ENCODE measurements at regions not wholly inside any gene's neighbourhood (a gene's known extent, or its start where the extent isn't known, plus 50 kb on each side); places are given as distances from the start of the nearest gene placed in this dataset.
"Not testable (repeated sequence)": the region's sequence is repeated elsewhere in the genome, so short reads cannot be mapped to it uniquely, and the experiment has no call there.

DNA sequence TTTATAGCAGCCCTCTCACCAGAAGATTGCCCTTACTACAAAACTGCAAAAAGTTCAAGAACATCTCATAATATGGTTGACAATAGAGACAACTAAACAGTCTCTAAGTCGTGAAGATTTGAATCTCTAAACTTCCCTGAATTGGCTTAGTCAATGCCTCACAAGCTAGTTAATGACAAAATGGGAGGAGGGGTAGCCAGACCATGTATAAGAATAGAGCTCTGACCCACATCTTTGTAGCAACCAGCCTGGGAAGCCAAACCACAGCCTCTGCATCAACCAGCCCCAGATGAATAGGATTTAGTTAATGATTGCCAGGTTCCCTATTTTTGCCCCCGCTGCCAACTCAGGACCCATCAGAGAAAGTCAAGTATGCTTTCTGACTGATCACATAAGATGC is 1265.9 kb upstream of the PCDH10 start:
- not testable (repeated sequence) for DNase-seq

DNA sequence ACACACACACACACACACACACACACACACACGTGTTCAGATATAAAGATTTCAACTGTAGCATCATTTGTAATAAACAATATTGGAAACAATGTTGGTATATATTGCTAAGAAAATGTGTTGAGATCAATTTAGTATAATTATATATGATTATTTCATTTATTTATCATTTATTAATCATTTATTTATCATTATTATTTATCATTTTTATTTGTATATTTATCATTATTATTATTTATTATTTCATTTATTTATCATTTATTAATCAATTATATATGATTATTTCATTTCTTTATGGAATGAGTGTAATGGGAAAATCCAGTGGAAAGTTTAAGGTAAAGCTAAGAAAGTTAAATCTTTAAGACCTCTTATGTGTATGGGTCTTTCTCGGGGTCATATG is 1223.4 kb upstream of the PCDH10 start:
- not testable (repeated sequence) for DNase-seq

GRCh38 chr4:131967646-131968045 is 1181.4 kb upstream of the PCDH10 start:
- DNase-seq: not testable (repeated sequence)

DNA sequence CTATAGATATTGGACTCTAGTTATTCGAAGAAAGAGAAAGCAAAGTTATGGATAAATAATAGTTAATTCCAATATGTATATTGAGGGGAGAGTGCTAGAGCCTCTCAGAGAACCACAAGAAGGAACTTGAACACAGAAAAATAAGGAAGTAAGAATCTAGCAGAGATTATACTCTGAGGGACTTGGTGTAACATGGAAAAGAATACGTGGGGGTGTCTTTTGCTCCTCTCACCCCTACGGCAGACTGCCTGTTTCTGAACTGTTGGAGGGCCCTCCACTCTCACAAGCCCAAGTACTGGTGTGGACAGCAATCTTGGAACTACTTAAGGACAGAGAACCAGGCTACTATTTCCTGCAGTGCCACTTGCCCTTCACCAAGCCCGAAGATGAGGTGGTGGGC is 1174.4 kb upstream of the PCDH10 start:
- no peak for DNase-seq

DNA sequence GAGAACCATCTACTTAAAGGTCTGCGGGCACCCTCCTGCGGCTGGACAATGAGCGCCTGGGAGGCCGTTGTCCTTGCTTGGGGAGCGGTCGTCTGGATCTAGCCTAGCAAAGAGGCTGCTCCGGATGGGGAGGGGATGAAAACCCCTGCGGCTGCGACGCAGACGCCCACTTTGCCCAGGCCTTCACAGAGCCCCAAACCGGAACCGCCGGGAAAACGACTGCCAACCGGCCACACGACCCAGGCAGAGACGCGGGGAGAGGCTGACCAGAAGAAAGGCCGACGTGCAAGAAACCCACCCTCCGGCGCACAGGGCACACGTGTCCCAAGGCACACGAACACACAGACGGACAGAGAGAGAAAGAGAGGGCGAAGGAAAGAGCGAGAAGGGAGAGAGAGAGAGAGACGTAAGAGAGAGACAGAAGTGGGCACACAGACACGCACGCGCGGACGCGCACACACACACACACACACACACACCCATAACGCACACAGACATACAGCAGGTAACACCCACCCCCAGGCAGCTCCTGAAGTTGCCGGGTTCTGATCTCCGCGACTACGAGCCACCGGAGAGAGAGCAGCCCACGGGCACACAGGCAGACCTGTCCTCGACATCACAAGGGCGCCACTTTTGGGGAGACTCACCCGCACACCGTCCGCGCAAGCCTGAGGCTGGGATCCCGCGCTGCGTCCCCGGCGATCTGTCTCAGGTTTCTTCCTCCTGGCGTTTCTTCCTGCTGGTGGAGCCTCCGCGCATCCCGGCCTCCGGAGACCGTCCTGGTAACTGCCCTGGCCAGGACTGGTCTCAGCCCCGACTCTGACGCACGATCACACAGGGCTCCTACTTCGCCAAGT is 1173.6 kb upstream of the PCDH10 start:
- not testable (repeated sequence) for DNase-seq

GRCh38 chr4:131976133-131977002 is 1172.7 kb upstream of the PCDH10 start:
- peak; percentile 9 to 19 for DNase-seq

- DNase-seq: no peak
Observed at GRCh38 chr4:131978120-131978519, 1171.0 kb upstream of the PCDH10 start.

GRCh38 chr4:131989576-131989975 is 1159.5 kb upstream of the PCDH10 start:
- no peak for DNase-seq

DNA sequence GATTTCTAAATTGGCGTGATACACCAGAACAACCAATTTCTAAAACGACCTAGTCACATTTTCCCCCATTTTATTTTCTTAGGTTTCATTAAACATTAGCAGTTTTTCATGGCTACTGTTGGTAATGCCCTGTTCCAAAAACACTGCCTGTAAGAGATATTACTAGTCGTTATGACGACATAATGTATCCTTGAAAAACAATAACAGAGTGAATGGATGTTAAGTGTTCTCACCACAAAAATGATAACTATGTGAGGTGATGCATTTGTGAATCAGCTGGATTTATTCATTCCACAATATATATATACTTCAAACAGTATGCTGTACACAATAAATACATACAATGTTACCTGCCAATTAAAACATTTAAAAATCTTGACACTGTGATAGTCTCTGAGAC is 1147.6 kb upstream of the PCDH10 start:
- DNase-seq: no peak

- no peak for DNase-seq
Observed at GRCh38 chr4:132003593-132003992, 1145.5 kb upstream of the PCDH10 start.

- DNase-seq: no peak
Observed at GRCh38 chr4:132015321-132015720, 1133.8 kb upstream of the PCDH10 start.

DNA sequence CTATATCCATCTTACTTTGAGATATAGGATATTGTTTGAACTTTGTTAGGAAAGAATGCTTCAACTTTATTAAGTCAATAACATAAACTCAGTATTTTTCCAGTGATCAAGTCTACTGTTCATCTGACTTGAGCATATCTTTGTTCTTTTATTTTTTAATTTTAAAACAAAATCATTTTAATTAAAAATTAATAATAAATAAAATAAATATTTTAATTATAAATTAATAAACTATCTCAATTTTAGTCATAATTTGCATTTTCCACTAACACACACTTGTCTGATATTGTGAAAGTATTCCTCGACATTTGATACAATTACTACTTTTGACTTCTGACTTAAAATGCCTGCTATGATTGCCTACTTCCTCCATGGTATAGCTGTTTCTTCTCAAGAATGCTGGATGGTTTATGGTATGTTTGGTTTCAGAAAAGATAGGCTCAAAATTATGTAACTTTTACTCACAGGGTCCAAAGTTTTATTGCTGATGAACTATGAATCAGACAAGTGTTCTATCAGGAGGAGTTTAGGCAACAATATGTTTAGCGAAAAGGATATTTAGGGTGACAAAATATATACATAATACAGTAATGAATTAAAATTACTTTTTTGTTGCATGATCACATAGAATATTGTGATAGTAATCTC is 1132.3 kb upstream of the PCDH10 start:
- no peak for DNase-seq

DNA sequence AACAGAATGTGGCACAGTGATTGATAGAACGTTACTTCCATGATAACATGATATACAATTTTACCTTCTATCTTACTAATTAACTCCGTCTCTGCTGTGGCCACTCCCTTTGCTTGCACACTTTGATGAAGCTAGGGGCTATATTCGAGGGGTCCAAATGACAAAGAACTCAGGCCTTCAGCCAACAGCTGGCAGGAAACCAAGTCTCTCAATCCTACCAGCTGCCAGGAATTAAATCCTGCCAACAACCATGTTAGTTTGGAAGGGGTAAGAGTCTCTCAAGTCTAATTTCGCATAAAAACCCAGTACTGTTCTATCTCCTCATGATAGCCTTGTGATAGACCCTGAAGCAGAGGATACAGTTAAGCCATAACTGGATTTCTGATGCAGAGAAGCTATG is 1122.9 kb upstream of the PCDH10 start:
- DNase-seq: no peak

- no peak for DNase-seq
Observed at GRCh38 chr4:132026816-132027215, 1122.3 kb upstream of the PCDH10 start.

DNA sequence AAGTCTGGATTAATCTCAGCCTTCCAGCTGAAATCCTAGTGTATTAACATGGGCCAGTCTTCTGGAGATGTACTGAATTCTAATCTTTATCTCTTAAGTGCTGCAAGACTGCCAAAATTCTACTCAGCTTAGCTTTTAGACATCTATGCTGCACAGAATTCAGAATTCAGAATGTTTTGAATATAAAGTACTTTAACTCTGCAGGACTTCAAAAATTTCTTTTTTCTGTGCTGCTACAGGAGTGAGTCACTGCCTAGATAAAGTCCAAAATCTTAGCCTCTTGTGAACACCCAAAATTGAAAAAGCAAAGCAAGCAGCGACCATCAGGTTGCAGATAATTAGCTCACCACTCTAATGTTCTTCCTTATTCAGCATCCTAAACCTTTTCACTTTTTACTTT is 1092.6 kb upstream of the PCDH10 start:
- DNase-seq: no peak

GRCh38 chr4:132059227-132059626 is 1089.9 kb upstream of the PCDH10 start:
- no peak for DNase-seq

DNA sequence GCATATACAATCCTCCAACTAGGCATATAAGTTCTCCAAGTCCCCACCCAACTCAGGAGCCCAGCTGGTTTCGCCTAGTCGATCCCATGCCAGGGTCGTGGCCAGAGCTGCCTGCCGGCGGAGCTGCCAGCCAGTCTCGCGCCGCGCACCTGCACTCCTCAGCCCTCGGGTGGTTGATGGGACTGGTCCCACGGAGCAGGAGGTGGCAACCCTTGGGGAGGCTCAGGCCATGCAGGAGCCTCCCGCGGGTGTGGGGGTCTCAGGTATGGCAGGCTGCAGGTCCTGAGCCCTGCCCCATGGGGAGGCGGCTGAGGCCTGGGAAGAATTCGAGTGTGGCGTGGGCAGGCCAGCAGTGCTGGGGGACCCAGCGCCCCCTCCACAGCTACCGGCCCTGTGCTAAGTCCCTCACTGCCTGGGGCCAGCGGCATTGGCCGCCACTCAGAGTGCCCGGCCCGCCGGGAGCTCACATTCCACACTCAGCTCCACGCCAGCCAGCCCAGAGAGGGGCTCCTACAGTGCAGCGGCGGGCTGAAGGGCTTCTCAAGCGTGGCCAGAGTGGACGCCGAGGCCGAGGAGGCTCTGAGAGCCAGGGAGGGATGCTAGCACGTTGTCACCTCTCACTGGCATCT is 1086.4 kb upstream of the PCDH10 start:
- no peak for DNase-seq

GRCh38 chr4:132063829-132064228 is 1085.3 kb upstream of the PCDH10 start:
- DNase-seq: no peak

DNA sequence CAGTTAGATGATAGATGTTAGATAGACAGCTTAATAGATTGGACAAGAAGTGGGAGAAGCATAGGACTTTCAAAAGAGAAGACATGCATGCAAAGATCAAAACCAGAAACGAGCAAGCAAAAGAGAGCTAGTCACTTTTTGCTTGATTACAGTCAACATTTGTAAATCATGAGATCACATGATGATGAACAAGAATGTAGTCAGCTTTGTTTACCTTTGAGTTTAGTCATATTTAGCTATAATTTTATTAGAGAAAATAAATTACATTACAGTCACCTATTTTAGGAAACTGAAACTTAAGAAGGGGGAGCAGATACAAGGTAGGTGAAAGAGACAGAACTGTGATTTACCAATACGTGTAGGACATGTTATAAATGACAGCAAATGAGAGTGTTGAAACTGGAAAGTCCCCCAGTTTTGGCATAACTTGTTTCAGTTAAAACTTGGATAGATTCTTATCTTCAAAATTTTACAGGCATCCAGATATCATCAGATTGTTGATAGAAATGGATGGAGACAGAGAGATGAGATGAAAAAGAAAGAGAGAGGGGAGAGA is 1083.1 kb upstream of the PCDH10 start:
- DNase-seq: no peak

DNA sequence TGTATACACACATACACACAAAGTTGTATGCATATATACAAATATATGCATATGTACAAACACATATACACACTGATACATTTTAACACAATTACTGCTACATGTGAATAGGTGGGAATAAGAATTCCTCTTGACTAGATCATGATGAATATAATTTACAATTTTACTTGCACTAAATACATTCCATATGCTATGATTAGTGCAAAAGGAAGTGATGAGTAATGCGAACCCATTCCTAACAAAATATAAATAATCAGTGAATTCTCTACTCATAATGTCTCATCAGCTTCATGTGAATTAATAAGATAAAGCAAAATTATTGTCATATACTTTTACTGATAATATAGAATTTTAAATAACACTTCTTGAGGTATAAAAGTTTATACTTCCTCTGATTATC is 1077.3 kb upstream of the PCDH10 start:
- DNase-seq: no peak

GRCh38 chr4:132076829-132077228 is 1072.3 kb upstream of the PCDH10 start:
- no peak for DNase-seq

DNA sequence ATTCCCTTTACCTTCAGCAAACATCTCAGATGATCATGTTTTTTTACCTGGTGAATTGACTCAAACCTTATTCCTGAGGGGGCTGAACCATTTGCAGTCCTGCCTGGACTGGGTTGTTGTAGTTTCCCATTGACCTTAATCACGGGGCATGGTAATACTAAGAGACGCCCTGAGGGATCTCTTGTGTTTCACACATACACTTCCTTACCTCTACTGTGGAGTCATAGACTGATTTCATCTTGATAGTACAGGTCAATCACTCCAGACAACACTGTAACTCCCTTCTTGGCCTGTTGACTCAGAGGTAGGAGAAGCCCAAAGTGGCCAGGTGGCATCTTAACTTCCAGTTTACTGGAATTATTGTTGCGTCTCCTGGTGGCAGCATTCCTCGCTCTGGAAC is 1064.0 kb upstream of the PCDH10 start:
- DNase-seq: no peak

DNA sequence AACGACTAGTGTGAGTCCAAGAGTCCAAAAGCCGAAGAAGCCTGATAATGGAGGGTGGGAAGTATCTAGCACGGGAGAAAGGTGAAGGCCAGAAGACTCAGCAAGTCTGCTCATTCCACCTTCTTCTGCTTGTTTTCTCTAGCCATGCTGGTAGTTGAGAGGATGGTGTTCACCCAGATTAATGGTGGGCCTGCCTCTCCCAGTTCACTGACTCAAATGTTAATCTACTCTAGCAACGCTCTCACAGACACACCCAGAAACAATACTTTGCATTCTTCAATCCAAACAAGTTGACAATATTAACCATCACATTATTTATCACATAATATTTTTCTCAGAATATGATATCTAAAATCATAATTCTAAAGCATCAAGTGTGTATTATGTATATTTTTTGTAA is 1055.1 kb upstream of the PCDH10 start:
- no peak for DNase-seq
